ENCODE measurements at regions not wholly inside any gene's neighbourhood (a gene's known extent, or its start where the extent isn't known, plus 50 kb on each side); places are given as distances from the start of the nearest gene placed in this dataset.

- H3K9me3 Mint-ChIP-seq: no peaks in the 10 kb centered on the region
- no peak overlapping the region for H3K27ac ChIP-seq (ENCODE audit: insufficient read depth, low read length, poor library complexity, severe bottlenecking)
- H3K36me3 ChIP-seq (ENCODE audit: control insufficient read depth, insufficient read depth, low read length): no peaks in the 10 kb centered on the region
- H3K27me3 ChIP-seq (ENCODE audit: control insufficient read depth, insufficient read depth, low read length): no peaks in the 10 kb centered on the region
- no peak overlapping the region for H3K4me3 Mint-ChIP-seq
- ATAC-seq (ENCODE audit: low read depth in 2 of 2) (no peak), DNase-seq (no peak)
- H3K9me3 ChIP-seq (ENCODE audit: control insufficient read depth in 2 of 2, low read length in 2 of 2): no peaks in the 10 kb centered on the region
- no peaks in the 10 kb centered on the region for H3K36me3 Mint-ChIP-seq
- no peak overlapping the region for H3K4me3 ChIP-seq (ENCODE audit: low read depth, low read length)
- no peaks in the 10 kb centered on the region for H3K4me1 ChIP-seq (ENCODE audit: control insufficient read depth, insufficient read depth, low read length, poor library complexity, severe bottlenecking)
- H3K27me3 Mint-ChIP-seq: no peaks in the 10 kb centered on the region
- no peak overlapping the region for H3K27ac Mint-ChIP-seq
- H3K4me1 Mint-ChIP-seq: no peaks in the 10 kb centered on the region
Measured at GRCh38 chrY:19392876-19393275, 351.6 kb downstream of the KDM5D start.

GRCh38 chrY:19391922-19392321, 352.6 kb downstream of the KDM5D start:
- no peaks in the 10 kb centered on the region for H3K27me3 Mint-ChIP-seq
- Histone ChIP-seq H3K27ac (ENCODE audit: insufficient read depth, low read length, poor library complexity, severe bottlenecking) (no peak overlapping the region), H3K9me3 (ENCODE audit: control insufficient read depth in 2 of 2, low read length in 2 of 2) (no peaks in the 10 kb centered on the region), H3K4me3 (ENCODE audit: low read depth, low read length) (no peak overlapping the region), H3K36me3 (ENCODE audit: control insufficient read depth, insufficient read depth, low read length) (no peaks in the 10 kb centered on the region), H3K27me3 (ENCODE audit: control insufficient read depth, insufficient read depth, low read length) (no peaks in the 10 kb centered on the region), H3K4me1 (ENCODE audit: control insufficient read depth, insufficient read depth, low read length, poor library complexity, severe bottlenecking) (no peaks in the 10 kb centered on the region)
- ATAC-seq (ENCODE audit: low read depth in 2 of 2) (no peak), DNase-seq (no peak)
- H3K27ac Mint-ChIP-seq: no peak overlapping the region
- H3K4me3 Mint-ChIP-seq: no peak overlapping the region
- H3K4me1 Mint-ChIP-seq: no peaks in the 10 kb centered on the region
- no peaks in the 10 kb centered on the region for H3K9me3 Mint-ChIP-seq
- H3K36me3 Mint-ChIP-seq: no peaks in the 10 kb centered on the region

GRCh38 chrY:19365321-19365720, 379.2 kb downstream of the KDM5D start:
- Mint-ChIP-seq H3K4me1 (no peaks in the 10 kb centered on the region), H3K9me3 (peaks cover 0 to 1% (median 0%) of the 10 kb centered on the region in 7 donors), H3K4me3 (no peak overlapping the region), H3K27me3 (no peaks in the 10 kb centered on the region), H3K36me3 (no peaks in the 10 kb centered on the region), H3K27ac (no peak overlapping the region)
- Histone ChIP-seq H3K9me3 (ENCODE audit: control insufficient read depth in 2 of 2, low read length in 2 of 2) (no peaks in the 10 kb centered on the region), H3K27me3 (ENCODE audit: control insufficient read depth, insufficient read depth, low read length) (no peaks in the 10 kb centered on the region), H3K4me3 (ENCODE audit: low read depth, low read length) (no peak overlapping the region), H3K36me3 (ENCODE audit: control insufficient read depth, insufficient read depth, low read length) (no peaks in the 10 kb centered on the region), H3K4me1 (ENCODE audit: control insufficient read depth, insufficient read depth, low read length, poor library complexity, severe bottlenecking) (no peaks in the 10 kb centered on the region), H3K27ac (ENCODE audit: insufficient read depth, low read length, poor library complexity, severe bottlenecking) (no peak overlapping the region)
- ATAC-seq (ENCODE audit: low read depth in 2 of 2) (no peak), DNase-seq (no peak)

GRCh38 chrY:19357249-19357648, 387.3 kb downstream of the KDM5D start:
- Mint-ChIP-seq H3K9me3 (no peaks in the 10 kb centered on the region), H3K27ac (no peak overlapping the region), H3K27me3 (no peaks in the 10 kb centered on the region), H3K4me3 (no peak overlapping the region), H3K36me3 (no peaks in the 10 kb centered on the region), H3K4me1 (no peaks in the 10 kb centered on the region)
- ATAC-seq (ENCODE audit: low read depth in 2 of 2): no peak
- H3K27me3 ChIP-seq (ENCODE audit: control insufficient read depth, insufficient read depth, low read length): no peaks in the 10 kb centered on the region
- no peak for DNase-seq
- H3K9me3 ChIP-seq (ENCODE audit: control insufficient read depth in 2 of 2, low read length in 2 of 2): no peaks in the 10 kb centered on the region
- H3K36me3 ChIP-seq (ENCODE audit: control insufficient read depth, insufficient read depth, low read length): no peaks in the 10 kb centered on the region
- H3K4me3 ChIP-seq (ENCODE audit: low read depth, low read length): no peak overlapping the region
- H3K4me1 ChIP-seq (ENCODE audit: control insufficient read depth, insufficient read depth, low read length, poor library complexity, severe bottlenecking): no peaks in the 10 kb centered on the region
- no peak overlapping the region for H3K27ac ChIP-seq (ENCODE audit: insufficient read depth, low read length, poor library complexity, severe bottlenecking)

- Histone ChIP-seq H3K36me3 (ENCODE audit: control insufficient read depth, insufficient read depth, low read length) (no peaks in the 10 kb centered on the region), H3K27me3 (ENCODE audit: control insufficient read depth, insufficient read depth, low read length) (no peaks in the 10 kb centered on the region), H3K27ac (ENCODE audit: insufficient read depth, low read length, poor library complexity, severe bottlenecking) (no peak overlapping the region), H3K9me3 (ENCODE audit: control insufficient read depth in 2 of 2, low read length in 2 of 2) (no peaks in the 10 kb centered on the region), H3K4me3 (ENCODE audit: low read depth, low read length) (no peak overlapping the region), H3K4me1 (ENCODE audit: control insufficient read depth, insufficient read depth, low read length, poor library complexity, severe bottlenecking) (no peaks in the 10 kb centered on the region)
- DNase-seq (no peak), ATAC-seq (ENCODE audit: low read depth in 2 of 2) (no peak)
- Mint-ChIP-seq H3K4me1 (no peaks in the 10 kb centered on the region), H3K36me3 (no peaks in the 10 kb centered on the region), H3K27me3 (no peaks in the 10 kb centered on the region), H3K9me3 (no peaks in the 10 kb centered on the region), H3K27ac (no peak overlapping the region), H3K4me3 (no peak overlapping the region)
Measured at GRCh38 chrY:19356735-19357134, 387.8 kb downstream of the KDM5D start.

- no peaks in the 10 kb centered on the region for H3K27me3 Mint-ChIP-seq
- no peaks in the 10 kb centered on the region for H3K36me3 Mint-ChIP-seq
- no peak overlapping the region for H3K4me3 Mint-ChIP-seq
- Histone ChIP-seq H3K9me3 (ENCODE audit: control insufficient read depth in 2 of 2, low read length in 2 of 2) (no peaks in the 10 kb centered on the region), H3K27me3 (ENCODE audit: control insufficient read depth, insufficient read depth, low read length) (no peaks in the 10 kb centered on the region), H3K36me3 (ENCODE audit: control insufficient read depth, insufficient read depth, low read length) (no peaks in the 10 kb centered on the region), H3K4me1 (ENCODE audit: control insufficient read depth, insufficient read depth, low read length, poor library complexity, severe bottlenecking) (no peaks in the 10 kb centered on the region), H3K4me3 (ENCODE audit: low read depth, low read length) (no peak overlapping the region), H3K27ac (ENCODE audit: insufficient read depth, low read length, poor library complexity, severe bottlenecking) (no peak overlapping the region)
- H3K27ac Mint-ChIP-seq: no peak overlapping the region
- H3K4me1 Mint-ChIP-seq: no peaks in the 10 kb centered on the region
- H3K9me3 Mint-ChIP-seq: no peaks in the 10 kb centered on the region
- ATAC-seq (ENCODE audit: low read depth in 2 of 2) (no peak), DNase-seq (no peak)
Measured at GRCh38 chrY:19354857-19355173, 389.7 kb downstream of the KDM5D start.

- Mint-ChIP-seq H3K27ac (no peak overlapping the region), H3K4me3 (no peak overlapping the region), H3K27me3 (no peaks in the 10 kb centered on the region), H3K4me1 (no peaks in the 10 kb centered on the region), H3K9me3 (no peaks in the 10 kb centered on the region), H3K36me3 (no peaks in the 10 kb centered on the region)
- Histone ChIP-seq H3K27ac (ENCODE audit: insufficient read depth, low read length, poor library complexity, severe bottlenecking) (no peak overlapping the region), H3K36me3 (ENCODE audit: control insufficient read depth, insufficient read depth, low read length) (no peaks in the 10 kb centered on the region), H3K4me3 (ENCODE audit: low read depth, low read length) (no peak overlapping the region), H3K4me1 (ENCODE audit: control insufficient read depth, insufficient read depth, low read length, poor library complexity, severe bottlenecking) (no peaks in the 10 kb centered on the region), H3K27me3 (ENCODE audit: control insufficient read depth, insufficient read depth, low read length) (no peaks in the 10 kb centered on the region), H3K9me3 (ENCODE audit: control insufficient read depth in 2 of 2, low read length in 2 of 2) (no peaks in the 10 kb centered on the region)
- DNase-seq (no peak), ATAC-seq (ENCODE audit: low read depth in 2 of 2) (no peak)
Measured at GRCh38 chrY:19354061-19354856, 390.3 kb downstream of the KDM5D start.

GRCh38 chrY:19351616-19352015, 392.9 kb downstream of the KDM5D start:
- ATAC-seq (ENCODE audit: low read depth in 2 of 2) (no peak), DNase-seq (no peak)
- Mint-ChIP-seq H3K36me3 (no peaks in the 10 kb centered on the region), H3K27ac (no peak overlapping the region), H3K4me3 (no peak overlapping the region), H3K9me3 (no peaks in the 10 kb centered on the region), H3K4me1 (no peaks in the 10 kb centered on the region), H3K27me3 (no peaks in the 10 kb centered on the region)
- no peak overlapping the region for H3K4me3 ChIP-seq (ENCODE audit: low read depth, low read length)
- no peaks in the 10 kb centered on the region for H3K36me3 ChIP-seq (ENCODE audit: control insufficient read depth, insufficient read depth, low read length)
- H3K4me1 ChIP-seq (ENCODE audit: control insufficient read depth, insufficient read depth, low read length, poor library complexity, severe bottlenecking): no peaks in the 10 kb centered on the region
- no peaks in the 10 kb centered on the region for H3K9me3 ChIP-seq (ENCODE audit: control insufficient read depth in 2 of 2, low read length in 2 of 2)
- H3K27me3 ChIP-seq (ENCODE audit: control insufficient read depth, insufficient read depth, low read length): no peaks in the 10 kb centered on the region
- H3K27ac ChIP-seq (ENCODE audit: insufficient read depth, low read length, poor library complexity, severe bottlenecking): no peak overlapping the region
